CD14-positive monocyte (primary cell): ENCODE measurements at regions not wholly inside any gene's neighbourhood (a gene's known extent, or its start where the extent isn't known, plus 50 kb on each side); places are given as distances from the start of the nearest gene placed in this dataset.

ENCODE experiments used
- DNase-seq, 3 donors: peaks; one replicate each; pipeline ENCODE4 v3.0.0-alpha.2; 2011 to 2022
- H2AFZ ChIP-seq: 2 replicates; pipeline ENCODE4 v1.6.0; 2012; ENCODE audit warnings: mild to moderate bottlenecking, low read depth, low read length, inconsistent platforms; ENCODE audit not compliant: insufficient read depth, poor library complexity, severe bottlenecking
- H3K27ac ChIP-seq, 2 donors: 1 replicate in 1 of 2; 2 replicates in 1 of 2; pipeline ENCODE4 v1.5.1; 2012 to 2013; ENCODE audit warnings: low read length in 2 of 2, control low read depth in 1 of 2, inconsistent platforms in 1 of 2, low read depth in 1 of 2, mild to moderate bottlenecking in 1 of 2
- H3K27me3 ChIP-seq, 2 donors: one replicate each; pipeline versions ENCODE4 v1.6.0 to v1.6.1; 2011 to 2013; ENCODE audit warnings: low read length in 2 of 2; ENCODE audit not compliant: control insufficient read depth in 2 of 2, insufficient read depth in 2 of 2
- H3K36me3 ChIP-seq, 2 donors: replicated peaks in 1 of 2; 1 replicate in 1 of 2; 2 replicates in 1 of 2; pipeline versions ENCODE4 v1.5.1 to v1.6.1; 2012 to 2013; ENCODE audit warnings: low read length in 2 of 2, control low read depth in 1 of 2, inconsistent platforms in 1 of 2, mild to moderate bottlenecking in 1 of 2; ENCODE audit not compliant: insufficient read depth in 2 of 2, control insufficient read depth in 1 of 2
- H3K4me1 ChIP-seq, 2 donors: 1 replicate in 1 of 2; 2 replicates in 1 of 2; pipeline versions ENCODE4 v1.5.1 to v1.6.1; 2012 to 2013; ENCODE audit warnings: low read length in 2 of 2, control low read depth in 1 of 2, inconsistent platforms in 1 of 2, mild to moderate bottlenecking in 1 of 2, moderate library complexity in 1 of 2; ENCODE audit not compliant: insufficient read depth in 2 of 2, control insufficient read depth in 1 of 2
- H3K4me2 ChIP-seq: replicated peaks from 2 replicates; pipeline ENCODE3; 2012; ENCODE audit warnings: low read length, moderate library complexity, mild to moderate bottlenecking; ENCODE audit not compliant: poor library complexity, severe bottlenecking; ENCODE audit errors: extremely low read depth
- H3K4me3 ChIP-seq, 3 experiments: fragments of 200-600 bp in 1 of 3; sonication (generic) in 1 of 3; replicated peaks in 1 of 3; 1 replicate in 2 of 3; 2 replicates in 1 of 3; pipeline ENCODE4 v1.5.1; 2011 to 2013; ENCODE audit warnings: low read length in 3 of 3, mild to moderate bottlenecking in 3 of 3, control low read depth in 2 of 3, low read depth in 2 of 3, inconsistent platforms in 1 of 3, moderate library complexity in 1 of 3
- H3K79me2 ChIP-seq: 2 replicates; pipeline ENCODE4 v1.6.0; 2012; ENCODE audit warnings: mild to moderate bottlenecking, control low read depth, inconsistent platforms, low read length, moderate library complexity; ENCODE audit not compliant: insufficient read depth
- H3K9ac ChIP-seq: 2 replicates; pipeline ENCODE4 v1.6.0; 2017; ENCODE audit warnings: low read length, mild to moderate bottlenecking; ENCODE audit not compliant: insufficient read depth, poor library complexity, severe bottlenecking
- H3K9me3 ChIP-seq, 2 donors: replicated peaks in 1 of 2; 1 replicate in 1 of 2; 2 replicates in 1 of 2; pipeline versions ENCODE4 v1.5.1 to v1.6.1; 2012 to 2013; ENCODE audit warnings: low read length in 2 of 2, control low read depth in 1 of 2; ENCODE audit not compliant: control insufficient read depth in 1 of 2, insufficient read depth in 1 of 2
- H4K20me1 ChIP-seq: 2 replicates; pipeline ENCODE4 v1.6.0; 2012; ENCODE audit warnings: mild to moderate bottlenecking, low read length, control low read depth, moderate library complexity; ENCODE audit not compliant: insufficient read depth
- H3K27ac Mint-ChIP-seq, 7 donors: one replicate each; pipeline ENCODE4 v1.8.0; 2020; ENCODE audit warnings: mild to moderate bottlenecking in 7 of 7, mixed read lengths in 7 of 7, moderate library complexity in 6 of 7, inconsistent platforms in 2 of 7
- H3K27me3 Mint-ChIP-seq, 3 donors: one replicate each; pipeline ENCODE4 v1.8.0; 2021 to 2022; ENCODE audit warnings: low read depth in 3 of 3, mild to moderate bottlenecking in 3 of 3, mixed read lengths in 3 of 3, moderate library complexity in 3 of 3, inconsistent platforms in 1 of 3
- H3K36me3 Mint-ChIP-seq, 2 donors: one replicate each; pipeline ENCODE4 v1.8.0; 2020; ENCODE audit warnings: mixed read lengths in 2 of 2, inconsistent platforms in 1 of 2, mild to moderate bottlenecking in 1 of 2
- H3K4me1 Mint-ChIP-seq: one replicate; pipeline ENCODE4 v1.8.0; 2020; ENCODE audit warnings: mild to moderate bottlenecking, mixed read lengths
- H3K4me3 Mint-ChIP-seq, 2 donors: one replicate each; pipeline ENCODE4 v1.8.0; 2020; ENCODE audit warnings: mild to moderate bottlenecking in 2 of 2, mixed read lengths in 2 of 2, moderate library complexity in 1 of 2
- H3K9me3 Mint-ChIP-seq, 7 donors: one replicate each; pipeline ENCODE4 v1.8.0; 2020 to 2022; ENCODE audit warnings: mixed read lengths in 7 of 7, mild to moderate bottlenecking in 6 of 7, moderate library complexity in 6 of 7, inconsistent platforms in 2 of 7
- CTCF ChIP-seq: fragments of 200-600 bp; IDR thresholded peaks from one replicate; pipeline ENCODE4 v1.8.0; 2022; ENCODE audit warnings: antibody characterized with exemption, mild to moderate bottlenecking
- WGBS: methylation state at CpG from one replicate; pipeline ENCODE4 v1.1.5; 2013; ENCODE audit warnings: missing lambda C conversion rate; ENCODE audit not compliant: insufficient coverage; 5-methylcytosine and 5-hydroxymethylcytosine counted together
- intact Hi-C, 2 donors: fragments of 100-400 bp; cut with micrococcal nuclease; formaldehyde crosslinking; loops; one replicate each; pipeline versions ENCODE4 v1.15.0 to v1.15.1; 2023

GRCh38 chr3:168384990-168385389, 289.3 kb upstream of the GOLIM4 start:
- Histone ChIP-seq H3K27ac (no peak overlapping the region), H3K79me2 (no peaks in the 10 kb centered on the region), H2AFZ (no peak overlapping the region), H3K36me3 (no peaks in the 10 kb centered on the region), H3K9ac (no peak overlapping the region), H3K4me1 (no peaks in the 10 kb centered on the region), H3K9me3 (peaks cover 10 to 12% of the 10 kb centered on the region in 2 donors), H3K27me3 (no peaks in the 10 kb centered on the region), H3K4me3 (no peak overlapping the region), H3K4me2 (no peak overlapping the region), H4K20me1 (no peaks in the 10 kb centered on the region)
- no peaks in the 10 kb centered on the region for H3K4me1 Mint-ChIP-seq
- H3K4me3 Mint-ChIP-seq = no peak overlapping the region
- TF ChIP-seq CTCF = no peak
- H3K9me3 Mint-ChIP-seq = peaks cover 5 to 28% (median 8%) of the 10 kb centered on the region in 7 donors
- peaks cover 0 to 2% (median 0%) of the 10 kb centered on the region in 3 donors for H3K27me3 Mint-ChIP-seq
- no peaks in the 10 kb centered on the region for H3K36me3 Mint-ChIP-seq
- intact Hi-C loops = no loop called here
- 85% methylated on average over 2 of the region's 7 CpGs for WGBS
- H3K27ac Mint-ChIP-seq = no peak overlapping the region
- no peak for DNase-seq

- Mint-ChIP-seq H3K27ac (no peak overlapping the region), H3K27me3 (peaks cover 0 to 2% (median 0%) of the 10 kb centered on the region in 3 donors), H3K4me3 (no peak overlapping the region), H3K4me1 (no peaks in the 10 kb centered on the region), H3K9me3 (peaks cover 3 to 30% (median 8%) of the 10 kb centered on the region in 7 donors), H3K36me3 (no peaks in the 10 kb centered on the region)
- Histone ChIP-seq H3K36me3 (no peaks in the 10 kb centered on the region), H3K4me2 (no peak overlapping the region), H3K9ac (no peak overlapping the region), H3K4me3 (no peak overlapping the region), H4K20me1 (no peaks in the 10 kb centered on the region), H3K79me2 (no peaks in the 10 kb centered on the region), H3K9me3 (peaks cover 10 to 12% of the 10 kb centered on the region in 2 donors), H3K27me3 (no peaks in the 10 kb centered on the region), H3K4me1 (no peaks in the 10 kb centered on the region), H2AFZ (no peak overlapping the region), H3K27ac (no peak overlapping the region)
- 80% methylated on average over 1 of the region's 2 CpGs for WGBS
- intact Hi-C loops = no loop called here
- no peak for TF ChIP-seq CTCF
- DNase-seq = no peak
These were observed 287.8 kb upstream of the GOLIM4 start for GRCh38 chr3:168383573-168383972.
